H9 (cell line): ENCODE measurements at regions not wholly inside any gene's neighbourhood (a gene's known extent, or its start where the extent isn't known, plus 50 kb on each side); places are given as distances from the start of the nearest gene placed in this dataset.

Source experiments
- DNase-seq: peaks from one replicate; pipeline ENCODE4 v3.0.0-alpha.2; 2017
- H2AFZ ChIP-seq: one replicate; pipeline ENCODE4 v1.6.1; 2013; ENCODE audit warnings: mild to moderate bottlenecking, low read length, control low read depth, moderate library complexity
- H2AK5ac ChIP-seq: 2 replicates; pipeline ENCODE4 v1.6.1; 2013; ENCODE audit warnings: low read length, control low read depth, mixed read lengths; ENCODE audit not compliant: insufficient read length
- H2BK120ac ChIP-seq: one replicate; pipeline ENCODE4 v1.6.1; 2013; ENCODE audit warnings: low read depth, mild to moderate bottlenecking, low read length, control low read depth, inconsistent platforms; ENCODE audit not compliant: poor library complexity, severe bottlenecking
- H2BK12ac ChIP-seq: 2 replicates; pipeline ENCODE4 v1.6.1; 2013; ENCODE audit warnings: low read length, control low read depth, mixed read lengths, low read depth; ENCODE audit not compliant: insufficient read length
- H2BK15ac ChIP-seq: 2 replicates; pipeline ENCODE4 v1.6.1; 2013; ENCODE audit warnings: low read depth, low read length, control low read depth
- H2BK20ac ChIP-seq: one replicate; pipeline ENCODE4 v1.6.1; 2013; ENCODE audit warnings: low read depth, mild to moderate bottlenecking, low read length, control low read depth, inconsistent platforms; ENCODE audit not compliant: poor library complexity, severe bottlenecking
- H2BK5ac ChIP-seq: 2 replicates; pipeline ENCODE4 v1.6.1; 2013; ENCODE audit warnings: low read length, control low read depth, mixed read lengths; ENCODE audit not compliant: insufficient read length
- H3K14ac ChIP-seq: 2 replicates; pipeline ENCODE4 v1.6.1; 2013; ENCODE audit warnings: low read length, control low read depth; ENCODE audit not compliant: insufficient read depth
- H3K18ac ChIP-seq: 2 replicates; pipeline ENCODE4 v1.6.1; 2013; ENCODE audit warnings: low read depth, mild to moderate bottlenecking, mixed read lengths, low read length, control low read depth; ENCODE audit not compliant: insufficient read length
- H3K23ac ChIP-seq: 2 replicates; pipeline ENCODE4 v1.6.1; 2013; ENCODE audit warnings: low read length, control low read depth, mixed read lengths, low read depth; ENCODE audit not compliant: insufficient read length
- H3K23me2 ChIP-seq: 2 replicates; pipeline ENCODE4 v1.6.1; 2013; ENCODE audit warnings: low read depth, mild to moderate bottlenecking, mixed read lengths, low read length, control low read depth; ENCODE audit not compliant: insufficient read length, poor library complexity, severe bottlenecking
- H3K27ac ChIP-seq: 2 replicates; pipeline ENCODE4 v1.5.1; 2013; ENCODE audit warnings: low read length, control low read depth, mixed read lengths, low read depth; ENCODE audit not compliant: insufficient read length
- H3K27me3 ChIP-seq: 2 replicates; pipeline ENCODE4 v1.6.1; 2013; ENCODE audit warnings: low read length, control low read depth, inconsistent platforms; ENCODE audit not compliant: insufficient read depth
- H3K4ac ChIP-seq: 2 replicates; pipeline ENCODE4 v1.6.1; 2013; ENCODE audit warnings: low read depth, mild to moderate bottlenecking, control low read depth, inconsistent platforms, low read length, moderate library complexity
- H3K4me1 ChIP-seq: 2 replicates; pipeline ENCODE4 v1.6.1; 2013; ENCODE audit warnings: low read length, control low read depth, inconsistent platforms; ENCODE audit not compliant: insufficient read depth
- H3K4me2 ChIP-seq: 2 replicates; pipeline ENCODE4 v1.6.1; 2013; ENCODE audit warnings: low read length, control low read depth, mixed read lengths; ENCODE audit not compliant: insufficient read length, insufficient read depth
- H3K56ac ChIP-seq: 2 replicates; pipeline ENCODE4 v1.6.1; 2013; ENCODE audit warnings: low read depth, mild to moderate bottlenecking, mixed read lengths, low read length, control low read depth; ENCODE audit not compliant: insufficient read length
- H3K79me1 ChIP-seq: 2 replicates; pipeline ENCODE4 v1.6.1; 2013; ENCODE audit warnings: low read depth, mild to moderate bottlenecking, moderate library complexity, low read length, control low read depth, inconsistent platforms; ENCODE audit not compliant: insufficient read depth, poor library complexity, severe bottlenecking
- H3K79me2 ChIP-seq: 2 replicates; pipeline ENCODE4 v1.6.1; 2013; ENCODE audit warnings: low read length, control low read depth, inconsistent platforms; ENCODE audit not compliant: insufficient read depth
- H3K9ac ChIP-seq: 2 replicates; pipeline ENCODE4 v1.6.1; 2013; ENCODE audit warnings: low read length, control low read depth, mixed read lengths; ENCODE audit not compliant: insufficient read length; ENCODE audit errors: extremely low read depth
- H3K9me3 ChIP-seq: one replicate; pipeline ENCODE4 v1.6.1; 2013; ENCODE audit warnings: low read depth, low read length, inconsistent platforms; ENCODE audit not compliant: control insufficient read depth
- H3T11ph ChIP-seq: one replicate; pipeline ENCODE4 v1.6.1; 2013; ENCODE audit warnings: mild to moderate bottlenecking, low read length, control low read depth, inconsistent platforms
- H4K20me1 ChIP-seq: one replicate; pipeline ENCODE4 v1.6.1; 2013; ENCODE audit not compliant: control insufficient read depth, insufficient read length, insufficient read depth
- H4K5ac ChIP-seq: 2 replicates; pipeline ENCODE4 v1.6.1; 2013; ENCODE audit warnings: low read depth, mild to moderate bottlenecking, mixed read lengths, low read length, control low read depth; ENCODE audit not compliant: insufficient read length
- H4K8ac ChIP-seq: replicated peaks from 2 replicates; pipeline ENCODE4 v1.6.1; 2013; ENCODE audit warnings: low read length, control low read depth, mixed read lengths, low read depth; ENCODE audit not compliant: insufficient read length
- H4K91ac ChIP-seq: 2 replicates; pipeline ENCODE4 v1.6.1; 2013; ENCODE audit warnings: low read depth, mild to moderate bottlenecking, moderate library complexity, mixed read lengths, low read length, control low read depth; ENCODE audit not compliant: insufficient read length
- H3K27ac Mint-ChIP-seq, 3 experiments: 2 replicates in 2 of 3; 3 replicates in 1 of 3; pipeline ENCODE4 v1.8.0; 2020 to 2021; ENCODE audit warnings: mixed read lengths in 3 of 3, mild to moderate bottlenecking in 1 of 3, moderate library complexity in 1 of 3
- H3K27me3 Mint-ChIP-seq: 2 replicates; pipeline ENCODE4 v1.8.0; 2021; ENCODE audit warnings: low read depth, mild to moderate bottlenecking, moderate library complexity, mixed read lengths
- H3K36me3 Mint-ChIP-seq, 3 experiments: 2 replicates in 2 of 3; 3 replicates in 1 of 3; pipeline ENCODE4 v1.8.0; 2020 to 2021; ENCODE audit warnings: low read depth in 3 of 3, mixed read lengths in 3 of 3; ENCODE audit not compliant: insufficient read depth in 1 of 3
- H3K4me1 Mint-ChIP-seq, 2 experiments: 2 replicates each; pipeline ENCODE4 v1.8.0; 2020; ENCODE audit warnings: mixed read lengths in 2 of 2
- H3K4me3 Mint-ChIP-seq, 2 experiments: 2 replicates in 1 of 2; 3 replicates in 1 of 2; pipeline ENCODE4 v1.8.0; 2020 to 2021; ENCODE audit warnings: mild to moderate bottlenecking in 2 of 2, mixed read lengths in 2 of 2, moderate library complexity in 1 of 2
- H3K9me3 Mint-ChIP-seq, 2 experiments: 2 replicates in 1 of 2; 3 replicates in 1 of 2; pipeline ENCODE4 v1.8.0; 2020; ENCODE audit warnings: mild to moderate bottlenecking in 2 of 2, mixed read lengths in 2 of 2, moderate library complexity in 1 of 2
- CTCF ChIP-seq: fragments of 200-600 bp; sonication (generic); conservative IDR thresholded peaks from 3 replicates; pipeline ENCODE4 v1.8.0; 2021; ENCODE audit warnings: antibody characterized with exemption, mild to moderate bottlenecking
- WGBS: extraction: QIAGEN DNeasy Blood & Tissue Kit; methylation state at CpG from one replicate; pipeline ENCODE4 v1.1.7; 2013; ENCODE audit warnings: missing lambda C conversion rate, low lambda C conversion rate, mixed read lengths; ENCODE audit not compliant: insufficient read length; ENCODE audit errors: extremely low coverage; 5-methylcytosine and 5-hydroxymethylcytosine counted together

DNA sequence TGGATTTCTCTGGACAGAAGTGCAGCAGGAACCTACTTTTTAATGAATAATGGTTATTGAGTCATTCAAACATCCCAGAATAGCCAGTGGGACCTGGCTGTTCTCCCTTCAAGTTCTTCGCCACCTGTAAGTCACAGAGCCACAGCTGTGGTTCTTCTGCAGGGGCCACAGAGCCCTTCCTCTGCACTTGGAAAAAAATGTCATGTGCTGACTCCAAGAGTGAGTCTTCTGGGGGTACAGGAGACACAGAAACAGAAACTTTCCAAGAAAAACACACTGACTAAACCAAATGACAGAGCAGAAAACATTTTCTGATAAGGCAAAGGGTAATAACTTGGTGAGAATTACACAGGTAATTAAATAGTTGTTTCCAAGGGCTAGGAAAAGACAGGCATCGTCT, 68.7 kb upstream of the FN1 start:
- no peak overlapping the region for H3K27ac Mint-ChIP-seq
- Histone ChIP-seq H2BK12ac (no peak overlapping the region), H4K8ac (no peak overlapping the region), H3K27ac (no peak overlapping the region), H3K56ac (no peak overlapping the region), H3K4me2 (no peak overlapping the region), H3K4ac (no peak overlapping the region), H3K9ac (no peak overlapping the region), H2BK15ac (no peak overlapping the region), H3K79me2 (no peaks in the 10 kb centered on the region), H3K14ac (no peak overlapping the region), H2BK20ac (no peak overlapping the region), H3K9me3 (no peaks in the 10 kb centered on the region), H2BK5ac (no peak overlapping the region), H3K27me3 (no peaks in the 10 kb centered on the region), H2BK120ac (no peak overlapping the region), H3K23me2 (no peaks in the 10 kb centered on the region), H3K18ac (no peak overlapping the region), H4K91ac (no peak overlapping the region), H4K5ac (no peak overlapping the region), H2AFZ (no peak overlapping the region), H4K20me1 (no peaks in the 10 kb centered on the region), H3K4me1 (no peaks in the 10 kb centered on the region), H3K23ac (no peak overlapping the region), H2AK5ac (no peak overlapping the region), H3K79me1 (no peaks in the 10 kb centered on the region), H3T11ph (no peak overlapping the region)
- no peaks in the 10 kb centered on the region for H3K36me3 Mint-ChIP-seq
- H3K4me1 Mint-ChIP-seq = no peaks in the 10 kb centered on the region
- no peak for DNase-seq
- no CpG with 5 or more reads among the region's 2 CpGs for WGBS
- TF ChIP-seq CTCF = no peak
- no peaks in the 10 kb centered on the region for H3K27me3 Mint-ChIP-seq
- no peaks in the 10 kb centered on the region for H3K9me3 Mint-ChIP-seq
- H3K4me3 Mint-ChIP-seq = no peak overlapping the region
